ENCODE measurements at regions not wholly inside any gene's neighbourhood (a gene's known extent, or its start where the extent isn't known, plus 50 kb on each side); places are given as distances from the start of the nearest gene placed in this dataset.

DNA sequence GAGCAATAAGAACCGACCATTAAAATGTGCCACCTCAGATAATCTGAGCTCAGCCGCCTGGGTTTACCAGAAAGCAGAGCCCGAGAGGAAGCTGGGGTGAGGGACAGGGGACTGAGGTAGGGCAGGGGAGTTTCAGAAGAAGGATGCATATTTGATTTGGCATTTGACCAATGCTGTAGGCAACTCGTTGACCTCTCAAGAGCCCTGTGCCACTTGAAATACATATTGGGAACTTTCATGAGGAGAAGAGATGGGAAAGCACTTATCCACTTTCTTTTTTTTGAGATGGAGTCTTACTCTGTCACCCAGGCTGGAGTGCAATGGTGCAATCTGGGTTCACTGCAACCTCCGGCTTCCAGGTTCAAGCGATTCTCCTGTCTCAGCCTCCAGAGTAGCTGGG is 148.4 kb upstream of the SPRED2 start:
- no peak for DNase-seq
- Mint-ChIP-seq H3K4me1 (ENCODE audit: low read depth, unreplicated experiment) (peaks cover 12% of the 10 kb centered on the region), H3K4me3 (ENCODE audit: unreplicated experiment) (no peak overlapping the region), H3K27me3 (ENCODE audit: unreplicated experiment) (peaks cover 11% of the 10 kb centered on the region), H3K27ac (ENCODE audit: unreplicated experiment) (no peak overlapping the region), H3K9me3 (ENCODE audit: unreplicated experiment) (peaks cover 16% of the 10 kb centered on the region), H3K36me3 (ENCODE audit: unreplicated experiment) (peaks cover 11% of the 10 kb centered on the region)
- TF ChIP-seq, protein P1, sequence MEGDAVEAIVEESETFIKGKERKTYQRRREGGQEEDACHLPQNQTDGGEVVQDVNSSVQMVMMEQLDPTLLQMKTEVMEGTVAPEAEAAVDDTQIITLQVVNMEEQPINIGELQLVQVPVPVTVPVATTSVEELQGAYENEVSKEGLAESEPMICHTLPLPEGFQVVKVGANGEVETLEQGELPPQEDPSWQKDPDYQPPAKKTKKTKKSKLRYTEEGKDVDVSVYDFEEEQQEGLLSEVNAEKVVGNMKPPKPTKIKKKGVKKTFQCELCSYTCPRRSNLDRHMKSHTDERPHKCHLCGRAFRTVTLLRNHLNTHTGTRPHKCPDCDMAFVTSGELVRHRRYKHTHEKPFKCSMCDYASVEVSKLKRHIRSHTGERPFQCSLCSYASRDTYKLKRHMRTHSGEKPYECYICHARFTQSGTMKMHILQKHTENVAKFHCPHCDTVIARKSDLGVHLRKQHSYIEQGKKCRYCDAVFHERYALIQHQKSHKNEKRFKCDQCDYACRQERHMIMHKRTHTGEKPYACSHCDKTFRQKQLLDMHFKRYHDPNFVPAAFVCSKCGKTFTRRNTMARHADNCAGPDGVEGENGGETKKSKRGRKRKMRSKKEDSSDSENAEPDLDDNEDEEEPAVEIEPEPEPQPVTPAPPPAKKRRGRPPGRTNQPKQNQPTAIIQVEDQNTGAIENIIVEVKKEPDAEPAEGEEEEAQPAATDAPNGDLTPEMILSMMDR (IDR thresholded peaks at IDR 0.05; ENCODE audit: partially characterized antibody, unreplicated experiment), result no peak

DNA sequence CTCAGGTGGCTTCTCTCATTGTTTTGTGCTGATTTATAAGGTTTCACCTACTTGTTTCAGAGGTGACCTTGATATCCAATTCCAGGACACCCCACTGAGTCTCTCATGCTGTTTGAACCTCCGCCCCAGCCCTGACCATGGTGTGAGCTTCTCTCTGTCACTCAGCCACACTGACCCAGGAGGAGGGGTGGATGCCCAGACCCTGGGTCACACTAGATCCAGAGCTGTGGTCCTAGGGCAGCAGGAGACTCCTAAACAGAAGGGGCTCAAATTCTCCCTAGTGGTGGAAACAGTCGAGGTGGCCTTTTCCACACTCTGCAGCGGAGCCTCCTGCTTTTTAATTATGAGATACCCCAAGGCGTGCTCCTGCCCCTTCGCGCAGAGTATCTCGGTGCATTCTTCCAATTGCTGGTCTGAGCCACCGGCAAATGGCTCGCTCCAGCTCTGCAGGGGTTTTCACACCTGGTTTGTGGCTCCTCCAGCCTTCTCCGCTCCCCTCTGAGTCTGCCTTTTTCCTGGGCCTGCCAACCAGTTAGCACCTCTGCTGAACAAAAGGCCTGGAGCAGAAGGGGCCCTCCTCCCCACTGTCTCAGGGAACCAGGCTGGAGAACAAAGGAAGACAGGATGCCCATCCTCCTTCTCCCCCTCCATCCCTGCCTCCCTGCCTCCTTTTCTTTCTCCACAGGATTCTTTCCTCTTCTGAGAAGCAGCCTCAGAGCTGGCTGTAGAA is 147.3 kb upstream of the SPRED2 start:
- peaks cover 12% of the 10 kb centered on the region for H3K4me1 Mint-ChIP-seq (ENCODE audit: low read depth, unreplicated experiment)
- no peak for DNase-seq
- H3K36me3 Mint-ChIP-seq (ENCODE audit: unreplicated experiment), result peaks cover 11% of the 10 kb centered on the region
- H3K9me3 Mint-ChIP-seq (ENCODE audit: unreplicated experiment), result peaks cover 16% of the 10 kb centered on the region
- TF ChIP-seq, protein P1 (IDR thresholded peaks at IDR 0.05; ENCODE audit: partially characterized antibody, unreplicated experiment), result no peak
- no peak overlapping the region for H3K4me3 Mint-ChIP-seq (ENCODE audit: unreplicated experiment)
- peaks cover 11% of the 10 kb centered on the region for H3K27me3 Mint-ChIP-seq (ENCODE audit: unreplicated experiment)
- H3K27ac Mint-ChIP-seq (ENCODE audit: unreplicated experiment), result no peak overlapping the region

DNA sequence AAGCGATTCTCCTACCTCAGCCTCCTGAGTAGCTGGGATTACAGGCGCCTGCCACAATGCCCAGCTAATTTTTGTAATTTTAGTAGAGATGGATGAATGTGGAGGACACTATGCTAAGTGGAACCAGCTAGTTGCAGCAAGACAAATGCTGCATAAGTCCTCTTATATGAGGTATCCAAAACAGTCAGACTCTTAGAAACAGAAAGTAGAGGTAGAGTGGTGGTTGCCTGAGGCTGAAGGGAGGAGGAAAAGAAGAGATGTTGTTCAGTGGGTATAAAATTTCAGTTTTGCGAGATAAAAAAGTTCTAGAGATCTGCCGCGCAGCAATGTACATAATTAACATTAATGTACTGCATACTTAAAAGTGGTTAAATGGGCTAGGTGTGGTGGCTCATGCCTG is 145.3 kb upstream of the SPRED2 start:
- TF ChIP-seq, protein P1 (IDR thresholded peaks at IDR 0.05; ENCODE audit: partially characterized antibody, unreplicated experiment), result no peak
- Mint-ChIP-seq H3K4me3 (ENCODE audit: unreplicated experiment) (no peak overlapping the region), H3K27me3 (ENCODE audit: unreplicated experiment) (peaks cover 6% of the 10 kb centered on the region), H3K4me1 (ENCODE audit: low read depth, unreplicated experiment) (peaks cover 6% of the 10 kb centered on the region), H3K27ac (ENCODE audit: unreplicated experiment) (no peak overlapping the region), H3K36me3 (ENCODE audit: unreplicated experiment) (peaks cover 4% of the 10 kb centered on the region), H3K9me3 (ENCODE audit: unreplicated experiment) (peaks cover 7% of the 10 kb centered on the region)
- no peak for DNase-seq

DNA sequence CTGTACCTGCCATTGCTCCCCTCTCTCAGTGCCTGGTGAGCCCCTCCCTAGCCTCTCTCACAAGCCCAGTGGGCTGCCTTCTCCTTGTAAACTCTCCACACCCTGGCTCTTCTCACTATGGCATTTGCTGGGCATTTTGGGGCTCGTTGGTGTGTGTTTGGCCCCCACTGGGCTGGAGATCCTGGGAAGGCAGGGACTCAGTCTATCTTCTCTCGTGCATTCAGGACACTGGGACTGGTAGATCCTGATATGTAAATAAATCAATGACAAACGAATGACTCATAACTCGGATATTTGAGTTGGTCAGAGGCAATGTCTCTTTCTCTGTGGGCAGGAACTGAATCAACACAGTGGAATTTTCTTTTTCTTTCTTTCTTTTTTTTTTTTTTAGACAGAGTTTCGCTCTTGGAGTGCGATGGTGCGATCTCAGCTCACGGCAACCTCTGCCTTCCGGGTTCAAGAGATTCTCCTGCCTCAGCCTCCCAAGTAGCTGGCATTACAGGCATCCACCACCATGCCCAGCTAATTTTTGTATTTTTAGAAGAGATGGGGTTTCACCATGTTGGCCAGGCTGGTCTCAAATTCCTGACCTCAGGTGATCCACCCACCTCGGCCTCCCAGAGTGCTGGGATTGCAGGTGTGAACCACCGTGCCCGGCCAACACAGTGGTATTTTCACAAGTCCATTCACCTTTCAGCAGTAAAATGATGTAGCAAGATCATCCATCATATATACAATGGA is 144.6 kb upstream of the SPRED2 start:
- no peaks in the 10 kb centered on the region for H3K36me3 Mint-ChIP-seq (ENCODE audit: unreplicated experiment)
- DNase-seq, result no peak
- H3K27me3 Mint-ChIP-seq (ENCODE audit: unreplicated experiment), result peaks cover 3% of the 10 kb centered on the region
- no peak overlapping the region for H3K4me3 Mint-ChIP-seq (ENCODE audit: unreplicated experiment)
- TF ChIP-seq, protein P1 (IDR thresholded peaks at IDR 0.05; ENCODE audit: partially characterized antibody, unreplicated experiment), result no peak
- no peak overlapping the region for H3K27ac Mint-ChIP-seq (ENCODE audit: unreplicated experiment)
- peaks cover 2% of the 10 kb centered on the region for H3K4me1 Mint-ChIP-seq (ENCODE audit: low read depth, unreplicated experiment)
- H3K9me3 Mint-ChIP-seq (ENCODE audit: unreplicated experiment), result peaks cover 4% of the 10 kb centered on the region

DNA sequence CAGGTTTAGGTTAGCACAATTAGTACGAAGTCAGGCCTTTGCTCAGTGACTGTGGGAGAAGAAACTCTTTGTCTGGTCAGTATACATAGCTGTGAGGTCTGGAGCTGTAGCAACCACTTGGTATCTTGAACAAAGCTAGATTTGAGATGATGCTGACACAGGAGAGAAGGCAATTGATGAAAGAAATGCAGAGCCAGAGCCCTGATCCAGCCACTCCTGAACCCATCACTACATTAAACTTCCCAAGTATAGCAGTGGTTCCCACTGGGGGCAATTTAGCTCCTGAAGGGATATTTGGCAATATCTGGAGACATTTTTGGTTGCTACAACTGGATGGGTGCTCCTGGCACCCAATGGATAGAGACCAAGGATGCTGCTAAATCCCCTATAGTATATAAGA is 143.9 kb upstream of the SPRED2 start:
- Mint-ChIP-seq H3K27me3 (ENCODE audit: unreplicated experiment) (peaks cover 3% of the 10 kb centered on the region), H3K4me3 (ENCODE audit: unreplicated experiment) (no peak overlapping the region), H3K36me3 (ENCODE audit: unreplicated experiment) (no peaks in the 10 kb centered on the region), H3K27ac (ENCODE audit: unreplicated experiment) (no peak overlapping the region), H3K4me1 (ENCODE audit: low read depth, unreplicated experiment) (peaks cover 2% of the 10 kb centered on the region), H3K9me3 (ENCODE audit: unreplicated experiment) (peaks cover 4% of the 10 kb centered on the region)
- TF ChIP-seq, protein P1 (IDR thresholded peaks at IDR 0.05; ENCODE audit: partially characterized antibody, unreplicated experiment), result no peak
- no peak for DNase-seq

Data from glutamatergic neuron (in vitro differentiated cells).